ENCODE measurements at regions not wholly inside any gene's neighbourhood (a gene's known extent, or its start where the extent isn't known, plus 50 kb on each side); places are given as distances from the start of the nearest gene placed in this dataset.

DNA sequence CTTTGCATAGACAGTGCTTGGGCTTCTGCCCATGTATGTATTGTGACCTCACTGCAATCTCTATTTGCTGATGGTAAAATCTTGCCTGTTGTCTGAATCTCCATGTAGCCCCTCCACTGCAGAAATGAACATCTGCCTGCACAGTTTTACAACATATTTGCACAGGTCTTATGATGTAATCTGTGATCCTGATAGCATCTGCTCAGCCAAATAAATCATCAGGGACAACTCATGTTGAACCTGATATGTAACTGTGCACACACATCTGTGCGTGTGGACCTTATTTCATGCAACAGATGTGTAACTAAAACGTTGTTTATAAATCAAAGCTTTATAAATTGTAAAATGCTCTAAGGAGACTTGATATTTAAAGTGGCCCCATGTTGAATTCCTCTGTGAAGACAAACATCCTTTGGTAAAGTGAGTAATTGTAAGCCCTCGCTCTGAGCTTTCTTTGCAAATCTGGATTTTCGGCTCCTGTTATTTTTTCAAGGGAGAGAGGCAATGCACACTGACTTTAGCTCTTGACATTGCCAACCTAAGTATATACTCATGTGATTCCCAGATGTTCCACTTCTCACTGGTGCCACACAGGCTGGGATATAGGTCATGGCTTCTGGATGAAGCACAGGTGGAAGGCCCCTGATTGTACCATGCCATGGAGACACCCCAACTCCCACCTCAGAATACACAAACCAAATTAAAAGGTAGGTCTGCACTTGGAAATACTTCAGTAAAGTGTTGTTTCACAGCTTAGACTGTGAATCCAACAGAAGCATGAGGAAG lies 371.3 kb downstream of the GRIN2B start:
- no peak overlapping the region for H3K4me3 ChIP-seq (replicated peaks; ENCODE audit: low read depth, low read length)
- TF ChIP-seq, protein P1, sequence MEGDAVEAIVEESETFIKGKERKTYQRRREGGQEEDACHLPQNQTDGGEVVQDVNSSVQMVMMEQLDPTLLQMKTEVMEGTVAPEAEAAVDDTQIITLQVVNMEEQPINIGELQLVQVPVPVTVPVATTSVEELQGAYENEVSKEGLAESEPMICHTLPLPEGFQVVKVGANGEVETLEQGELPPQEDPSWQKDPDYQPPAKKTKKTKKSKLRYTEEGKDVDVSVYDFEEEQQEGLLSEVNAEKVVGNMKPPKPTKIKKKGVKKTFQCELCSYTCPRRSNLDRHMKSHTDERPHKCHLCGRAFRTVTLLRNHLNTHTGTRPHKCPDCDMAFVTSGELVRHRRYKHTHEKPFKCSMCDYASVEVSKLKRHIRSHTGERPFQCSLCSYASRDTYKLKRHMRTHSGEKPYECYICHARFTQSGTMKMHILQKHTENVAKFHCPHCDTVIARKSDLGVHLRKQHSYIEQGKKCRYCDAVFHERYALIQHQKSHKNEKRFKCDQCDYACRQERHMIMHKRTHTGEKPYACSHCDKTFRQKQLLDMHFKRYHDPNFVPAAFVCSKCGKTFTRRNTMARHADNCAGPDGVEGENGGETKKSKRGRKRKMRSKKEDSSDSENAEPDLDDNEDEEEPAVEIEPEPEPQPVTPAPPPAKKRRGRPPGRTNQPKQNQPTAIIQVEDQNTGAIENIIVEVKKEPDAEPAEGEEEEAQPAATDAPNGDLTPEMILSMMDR (IDR thresholded peaks at IDR 0.05; ENCODE audit: low read length, missing control alignments), result no peak
- no peak for DNase-seq (ENCODE audit: low read depth)

DNA sequence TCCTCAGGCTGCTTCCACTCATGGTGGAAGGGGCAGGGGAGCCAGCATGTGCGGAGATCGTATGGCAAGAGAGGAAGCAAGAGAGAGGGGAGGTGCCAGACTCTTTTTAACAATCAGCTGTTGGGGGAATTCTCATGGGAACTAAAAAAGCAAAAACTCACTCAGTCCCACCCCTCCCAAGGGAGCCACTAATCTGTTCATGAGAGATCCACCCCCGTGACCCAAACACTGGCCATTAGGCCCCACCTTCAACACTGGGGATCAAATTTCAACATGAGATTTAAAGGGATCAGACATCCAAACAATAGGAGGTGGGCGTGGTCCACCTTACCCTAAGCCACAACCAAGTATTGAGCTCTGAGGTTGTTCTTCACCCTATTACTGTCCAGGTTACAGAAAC lies 375.1 kb downstream of the GRIN2B start:
- no peak overlapping the region for H3K4me3 ChIP-seq (replicated peaks; ENCODE audit: low read depth, low read length)
- no peak for DNase-seq (ENCODE audit: low read depth)
- TF ChIP-seq, protein P1 (IDR thresholded peaks at IDR 0.05; ENCODE audit: low read length, missing control alignments), result no peak

DNA sequence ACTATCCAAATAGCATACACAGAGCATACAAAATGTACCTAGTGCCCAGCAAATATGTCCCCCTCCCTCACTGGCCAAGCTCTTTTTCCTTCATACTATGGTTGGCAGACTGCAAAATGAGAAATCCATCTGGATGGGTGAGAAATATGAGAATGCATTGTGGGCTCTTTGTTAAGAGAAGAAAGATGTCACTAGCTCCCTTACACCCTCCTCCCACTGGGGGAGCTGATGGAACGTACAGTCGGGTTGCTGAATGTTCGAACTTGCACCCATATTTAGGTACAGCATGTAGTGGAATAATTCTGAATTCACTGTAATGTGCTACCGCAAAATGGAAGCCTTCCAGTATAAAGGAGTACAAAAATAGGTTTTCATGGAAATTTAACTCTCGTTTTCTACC lies 377.4 kb downstream of the GRIN2B start:
- TF ChIP-seq, protein P1 (IDR thresholded peaks at IDR 0.05; ENCODE audit: low read length, missing control alignments), result no peak
- no peak for DNase-seq (ENCODE audit: low read depth)
- no peak overlapping the region for H3K4me3 ChIP-seq (replicated peaks; ENCODE audit: low read depth, low read length)

DNA sequence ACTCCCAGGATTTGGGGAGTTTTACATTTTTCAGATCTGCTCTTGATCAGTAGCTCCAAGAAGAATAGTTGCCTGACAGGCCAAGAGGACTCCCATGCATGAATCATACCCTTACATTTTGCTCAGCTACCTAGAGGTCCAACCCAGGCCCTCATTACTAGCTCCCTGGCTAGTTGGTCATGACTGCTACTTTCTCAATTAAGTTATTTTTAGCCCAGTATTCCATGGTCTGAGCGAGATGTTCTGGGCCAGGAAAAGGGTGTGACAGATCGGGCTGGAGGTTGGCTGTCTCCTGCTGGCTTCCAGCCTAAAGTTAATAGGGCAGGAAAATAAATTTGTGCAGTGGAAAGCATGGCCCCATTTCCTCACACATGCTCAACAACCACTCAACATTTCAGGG lies 379.2 kb downstream of the GRIN2B start:
- TF ChIP-seq, protein P1 (IDR thresholded peaks at IDR 0.05; ENCODE audit: low read length, missing control alignments), result no peak
- no peak for DNase-seq (ENCODE audit: low read depth)
- H3K4me3 ChIP-seq (replicated peaks; ENCODE audit: low read depth, low read length), result no peak overlapping the region

DNA sequence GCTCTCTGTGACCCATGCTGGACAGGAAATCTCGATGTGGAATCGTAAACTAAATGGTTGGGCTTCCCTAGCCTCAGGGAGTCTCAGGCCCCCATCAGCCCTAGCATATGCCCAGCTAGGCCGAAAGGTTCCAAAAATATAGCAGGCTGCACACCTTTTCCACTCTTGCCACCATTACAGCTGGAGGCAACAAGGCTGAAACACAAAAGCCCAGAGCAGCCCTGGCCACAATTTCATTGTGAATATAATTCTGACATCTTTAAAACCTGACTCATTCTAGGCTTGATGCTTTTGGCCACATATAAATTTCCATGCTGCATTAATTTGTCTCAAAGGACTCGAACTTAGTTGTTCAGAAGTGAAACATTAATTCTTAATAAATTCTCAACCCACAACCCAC lies 382.2 kb downstream of the GRIN2B start:
- no peak for DNase-seq (ENCODE audit: low read depth)
- H3K4me3 ChIP-seq (replicated peaks; ENCODE audit: low read depth, low read length), result no peak overlapping the region
- TF ChIP-seq, protein P1 (IDR thresholded peaks at IDR 0.05; ENCODE audit: low read length, missing control alignments), result no peak

DNA sequence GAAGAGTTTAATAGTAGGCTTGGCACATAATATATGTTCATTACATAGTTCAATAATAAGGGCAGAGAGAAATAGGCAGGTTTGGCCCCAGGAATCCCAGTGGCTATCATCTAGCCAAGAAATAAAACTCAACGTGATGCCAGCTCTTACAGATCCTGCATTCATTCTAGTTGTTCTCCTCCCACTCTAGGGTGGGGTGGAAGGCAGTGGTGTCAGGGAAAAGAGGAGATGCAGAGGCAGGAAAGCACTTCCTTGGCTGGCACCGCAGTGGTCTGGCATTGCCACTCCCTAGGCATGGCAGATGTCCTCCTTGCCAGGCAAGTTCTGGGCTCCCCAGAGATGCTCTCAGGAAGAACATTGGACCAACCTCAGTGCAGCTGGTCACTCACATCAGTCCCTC lies 383.6 kb downstream of the GRIN2B start:
- DNase-seq (ENCODE audit: low read depth), result no peak
- TF ChIP-seq, protein P1 (IDR thresholded peaks at IDR 0.05; ENCODE audit: low read length, missing control alignments), result no peak
- H3K4me3 ChIP-seq (replicated peaks; ENCODE audit: low read depth, low read length), result no peak overlapping the region

DNA sequence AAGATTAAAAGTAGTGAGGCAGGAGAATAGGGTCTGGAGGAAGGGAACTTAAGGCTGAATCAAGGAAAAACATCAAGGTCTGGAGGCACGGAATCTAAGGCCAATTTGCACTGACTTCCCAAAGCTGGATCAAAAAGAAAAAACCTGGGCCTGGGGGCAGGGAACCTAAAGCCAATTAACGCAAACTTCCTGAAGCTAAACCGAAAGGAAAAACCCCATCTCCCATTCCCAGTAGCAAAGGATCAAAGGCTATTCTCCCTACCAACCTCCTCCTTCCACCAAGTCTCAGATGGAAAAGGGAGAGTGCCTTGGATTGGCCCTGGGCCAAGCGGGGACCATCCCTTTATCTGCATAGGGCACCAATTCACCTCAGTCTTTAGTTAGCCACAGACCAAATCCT lies 384.2 kb downstream of the GRIN2B start:
- TF ChIP-seq, protein P1 (IDR thresholded peaks at IDR 0.05; ENCODE audit: low read length, missing control alignments), result no peak
- no peak for DNase-seq (ENCODE audit: low read depth)
- H3K4me3 ChIP-seq (replicated peaks; ENCODE audit: low read depth, low read length), result no peak overlapping the region
